Peyer's patch (tissue), 4 donors: ENCODE measurements at regions not wholly inside any gene's neighbourhood (a gene's known extent, or its start where the extent isn't known, plus 50 kb on each side); places are given as distances from the start of the nearest gene placed in this dataset.

Experiments used
- POLR2A ChIP-seq, 2 donors: fragments of 450-650 bp; IDR thresholded peaks; one replicate each; pipeline ENCODE4 v1.5.1; 2017; ENCODE audit warnings: antibody characterized with exemption in 2 of 2, mild to moderate bottlenecking in 2 of 2, moderate library complexity in 2 of 2
- TF ChIP-seq, protein P1 (sequence below), 6 experiments: fragments of 450-650 bp in 4 of 6; fragments of 200-600 bp in 2 of 6; sonication (generic) in 1 of 6; IDR thresholded peaks; one replicate each; pipeline ENCODE4 v1.5.1; 2017 to 2019; ENCODE audit warnings: antibody characterized with exemption in 6 of 6, mild to moderate bottlenecking in 3 of 6, moderate library complexity in 1 of 6

DNA sequence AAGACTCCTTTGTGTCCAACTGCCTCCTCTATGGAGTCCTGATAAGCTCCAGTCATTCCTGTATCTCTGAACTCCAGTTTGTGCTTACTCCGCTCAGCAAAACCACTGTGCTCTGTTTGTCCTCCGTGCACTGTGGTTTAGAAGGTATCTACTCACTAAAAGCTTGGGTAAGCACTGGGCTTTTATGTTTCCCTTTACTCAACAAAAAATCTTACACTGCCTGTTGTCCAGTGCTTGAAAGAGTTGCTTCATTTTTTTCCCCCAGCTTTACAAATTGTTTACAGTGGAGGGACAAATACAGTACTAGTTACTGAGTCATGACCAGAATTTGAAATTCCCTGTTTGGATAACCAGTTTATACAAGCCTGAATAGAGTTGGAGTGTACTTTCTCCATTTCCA, 545.3 kb upstream of the FAT1 start:
- TF ChIP-seq POLR2A (IDR thresholded peaks at IDR 0.05), result no peak
- TF ChIP-seq, protein P1, sequence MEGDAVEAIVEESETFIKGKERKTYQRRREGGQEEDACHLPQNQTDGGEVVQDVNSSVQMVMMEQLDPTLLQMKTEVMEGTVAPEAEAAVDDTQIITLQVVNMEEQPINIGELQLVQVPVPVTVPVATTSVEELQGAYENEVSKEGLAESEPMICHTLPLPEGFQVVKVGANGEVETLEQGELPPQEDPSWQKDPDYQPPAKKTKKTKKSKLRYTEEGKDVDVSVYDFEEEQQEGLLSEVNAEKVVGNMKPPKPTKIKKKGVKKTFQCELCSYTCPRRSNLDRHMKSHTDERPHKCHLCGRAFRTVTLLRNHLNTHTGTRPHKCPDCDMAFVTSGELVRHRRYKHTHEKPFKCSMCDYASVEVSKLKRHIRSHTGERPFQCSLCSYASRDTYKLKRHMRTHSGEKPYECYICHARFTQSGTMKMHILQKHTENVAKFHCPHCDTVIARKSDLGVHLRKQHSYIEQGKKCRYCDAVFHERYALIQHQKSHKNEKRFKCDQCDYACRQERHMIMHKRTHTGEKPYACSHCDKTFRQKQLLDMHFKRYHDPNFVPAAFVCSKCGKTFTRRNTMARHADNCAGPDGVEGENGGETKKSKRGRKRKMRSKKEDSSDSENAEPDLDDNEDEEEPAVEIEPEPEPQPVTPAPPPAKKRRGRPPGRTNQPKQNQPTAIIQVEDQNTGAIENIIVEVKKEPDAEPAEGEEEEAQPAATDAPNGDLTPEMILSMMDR (IDR thresholded peaks at IDR 0.05), result no peak
